Colonic mucosa (tissue), 4 donors: ENCODE measurements at regions not wholly inside any gene's neighbourhood (a gene's known extent, or its start where the extent isn't known, plus 50 kb on each side); places are given as distances from the start of the nearest gene placed in this dataset.

ENCODE experiments used
- DNase-seq: peaks from one replicate; pipeline ENCODE4 v3.0.0-alpha.2; 2020
- H3K27ac ChIP-seq: fragments of 200-600 bp; one replicate; pipeline ENCODE4 v1.8.0; 2021
- H3K27me3 ChIP-seq: fragments of 200-600 bp; one replicate; pipeline ENCODE4 v1.8.0; 2021
- H3K36me3 ChIP-seq: fragments of 200-600 bp; one replicate; pipeline ENCODE4 v1.8.0; 2021
- H3K4me1 ChIP-seq: fragments of 200-600 bp; one replicate; pipeline ENCODE4 v1.8.0; 2021; ENCODE audit warnings: mild to moderate bottlenecking
- H3K4me3 ChIP-seq: fragments of 200-600 bp; one replicate; pipeline ENCODE4 v1.8.0; 2021
- H3K9ac ChIP-seq, 2 donors: one replicate each; pipeline ENCODE4 v1.7.0; 2013; ENCODE audit warnings: control low read depth in 2 of 2, low read depth in 2 of 2, low read length in 2 of 2
- H3K9me3 ChIP-seq: fragments of 200-600 bp; one replicate; pipeline ENCODE4 v1.8.0; 2021
- intact Hi-C: fragments of 100-400 bp; cut with DNase I; formaldehyde crosslinking; loops from one replicate; pipeline ENCODE4 v1.14.1; 2022
- TF ChIP-seq, protein P1 (sequence below): fragments of 200-600 bp; IDR thresholded peaks from one replicate; pipeline ENCODE4 v1.8.0; 2022; ENCODE audit warnings: antibody characterized with exemption, mild to moderate bottlenecking
- donor health status: healthy.
- donor health status: DM: no; HTN: no; CAD: no.
- donor health status: DM: no; HTN: no; CAD: no.

DNA sequence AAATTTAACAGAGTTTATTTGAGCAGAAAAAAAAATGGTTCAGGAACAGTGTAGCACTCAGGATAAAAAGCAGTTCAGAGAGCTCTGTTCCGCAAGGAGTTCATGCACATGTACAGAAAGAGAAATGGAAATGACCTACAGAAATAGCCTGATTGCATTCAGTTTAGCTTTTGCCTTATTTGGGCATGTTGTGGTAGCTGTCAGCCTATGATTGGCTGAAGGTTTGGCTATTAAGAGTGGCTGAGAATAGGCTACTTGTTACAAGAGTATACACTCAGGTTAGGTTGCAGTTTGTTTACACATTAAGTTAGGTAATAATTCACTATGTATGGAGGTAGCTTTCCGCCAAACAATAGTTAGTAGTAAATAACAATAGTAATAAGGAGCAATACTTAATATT, 511.0 kb upstream of the TMPRSS15 start:
- Histone ChIP-seq H3K9me3 (no peaks in the 10 kb centered on the region), H3K4me3 (no peak overlapping the region), H3K4me1 (no peaks in the 10 kb centered on the region), H3K9ac (no peak overlapping the region), H3K27me3 (no peaks in the 10 kb centered on the region), H3K36me3 (no peaks in the 10 kb centered on the region), H3K27ac (no peak overlapping the region)
- TF ChIP-seq, protein P1, sequence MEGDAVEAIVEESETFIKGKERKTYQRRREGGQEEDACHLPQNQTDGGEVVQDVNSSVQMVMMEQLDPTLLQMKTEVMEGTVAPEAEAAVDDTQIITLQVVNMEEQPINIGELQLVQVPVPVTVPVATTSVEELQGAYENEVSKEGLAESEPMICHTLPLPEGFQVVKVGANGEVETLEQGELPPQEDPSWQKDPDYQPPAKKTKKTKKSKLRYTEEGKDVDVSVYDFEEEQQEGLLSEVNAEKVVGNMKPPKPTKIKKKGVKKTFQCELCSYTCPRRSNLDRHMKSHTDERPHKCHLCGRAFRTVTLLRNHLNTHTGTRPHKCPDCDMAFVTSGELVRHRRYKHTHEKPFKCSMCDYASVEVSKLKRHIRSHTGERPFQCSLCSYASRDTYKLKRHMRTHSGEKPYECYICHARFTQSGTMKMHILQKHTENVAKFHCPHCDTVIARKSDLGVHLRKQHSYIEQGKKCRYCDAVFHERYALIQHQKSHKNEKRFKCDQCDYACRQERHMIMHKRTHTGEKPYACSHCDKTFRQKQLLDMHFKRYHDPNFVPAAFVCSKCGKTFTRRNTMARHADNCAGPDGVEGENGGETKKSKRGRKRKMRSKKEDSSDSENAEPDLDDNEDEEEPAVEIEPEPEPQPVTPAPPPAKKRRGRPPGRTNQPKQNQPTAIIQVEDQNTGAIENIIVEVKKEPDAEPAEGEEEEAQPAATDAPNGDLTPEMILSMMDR, result no peak
- intact Hi-C loops, result no loop called here
- DNase-seq, result no peak

GRCh38 chr21:18917622-18918021, 514.0 kb upstream of the TMPRSS15 start:
- no peaks in the 10 kb centered on the region for H3K4me1 ChIP-seq
- H3K9me3 ChIP-seq, result no peaks in the 10 kb centered on the region
- intact Hi-C loops, result no loop called here
- no peak overlapping the region for H3K27ac ChIP-seq
- H3K27me3 ChIP-seq, result no peaks in the 10 kb centered on the region
- DNase-seq, result no peak
- TF ChIP-seq, protein P1, result no peak
- no peak overlapping the region for H3K4me3 ChIP-seq
- H3K9ac ChIP-seq, result no peak overlapping the region
- H3K36me3 ChIP-seq, result no peaks in the 10 kb centered on the region

DNA sequence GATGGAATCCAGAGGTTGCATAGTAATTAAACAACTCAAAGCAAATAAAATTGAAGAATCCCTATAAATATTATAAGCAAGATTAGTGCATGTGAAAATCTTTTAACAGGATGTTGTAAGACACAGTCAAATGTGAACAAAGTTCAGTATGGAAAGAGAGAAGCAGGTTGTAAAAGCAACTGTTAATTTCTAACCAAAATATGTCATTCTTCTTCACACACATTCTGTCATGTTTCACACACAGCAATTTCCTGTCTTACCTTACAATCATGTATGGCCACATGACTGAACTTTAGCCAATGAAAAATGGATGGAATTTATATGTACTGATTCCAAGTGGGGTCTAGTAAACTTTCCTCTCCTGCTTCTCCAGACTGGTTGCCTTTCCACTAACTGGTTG, 527.7 kb upstream of the TMPRSS15 start:
- H3K9me3 ChIP-seq, result no peaks in the 10 kb centered on the region
- no peak overlapping the region for H3K9ac ChIP-seq
- H3K4me1 ChIP-seq, result no peaks in the 10 kb centered on the region
- DNase-seq, result no peak
- no peak overlapping the region for H3K4me3 ChIP-seq
- H3K27ac ChIP-seq, result no peak overlapping the region
- TF ChIP-seq, protein P1, result no peak
- no peaks in the 10 kb centered on the region for H3K27me3 ChIP-seq
- H3K36me3 ChIP-seq, result no peaks in the 10 kb centered on the region
- intact Hi-C loops, result no loop called here

GRCh38 chr21:18937337-18937736, 533.8 kb upstream of the TMPRSS15 start:
- DNase-seq, result no peak
- TF ChIP-seq, protein P1, result no peak
- H3K9me3 ChIP-seq, result no peaks in the 10 kb centered on the region
- no peaks in the 10 kb centered on the region for H3K36me3 ChIP-seq
- no peak overlapping the region for H3K27ac ChIP-seq
- H3K27me3 ChIP-seq, result no peaks in the 10 kb centered on the region
- no peaks in the 10 kb centered on the region for H3K4me1 ChIP-seq
- H3K4me3 ChIP-seq, result no peak overlapping the region
- intact Hi-C loops, result no loop called here
- no peak overlapping the region for H3K9ac ChIP-seq

DNA sequence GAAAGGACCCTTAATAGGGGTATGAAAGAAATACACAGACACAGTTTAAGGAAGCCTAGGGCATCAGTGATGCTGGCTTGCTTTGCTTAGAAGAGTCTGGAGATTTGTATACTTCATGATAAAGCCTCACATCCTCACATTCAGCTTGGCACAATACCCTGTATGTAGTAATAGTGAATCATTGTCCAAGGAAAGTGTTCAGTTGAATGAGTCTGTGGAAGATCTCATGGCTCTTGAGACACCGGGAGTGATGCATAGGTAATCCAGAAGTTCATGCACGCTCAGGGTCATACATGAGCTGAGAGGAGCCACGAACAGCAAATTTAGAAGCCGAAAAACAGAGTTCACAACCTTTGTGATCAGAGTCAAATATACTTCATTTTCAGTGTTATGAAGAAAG, 537.2 kb upstream of the TMPRSS15 start:
- H3K4me3 ChIP-seq, result no peak overlapping the region
- TF ChIP-seq, protein P1, result no peak
- H3K9ac ChIP-seq, result no peak overlapping the region
- DNase-seq, result no peak
- no peaks in the 10 kb centered on the region for H3K27me3 ChIP-seq
- no peaks in the 10 kb centered on the region for H3K4me1 ChIP-seq
- H3K27ac ChIP-seq, result no peak overlapping the region
- no peaks in the 10 kb centered on the region for H3K9me3 ChIP-seq
- no peaks in the 10 kb centered on the region for H3K36me3 ChIP-seq
- intact Hi-C loops, result no loop called here
